Keratinocyte (primary cell): ENCODE measurements at regions not wholly inside any gene's neighbourhood (a gene's known extent, or its start where the extent isn't known, plus 50 kb on each side); places are given as distances from the start of the nearest gene placed in this dataset.

Experiments used
- DNase-seq: peaks from one replicate; pipeline ENCODE4 v3.0.0-alpha.2; 2011; ENCODE audit warnings: low read depth, missing footprints, low spot score
- FAIRE-seq: peaks from 2 replicates; lab custom pipeline; 2011; peaks lifted over from hg19 to GRCh38; lab: Jason Lieb, UNC
- H2AFZ ChIP-seq: 2 replicates; pipeline ENCODE4 v1.6.0; 2012; ENCODE audit warnings: low read length, control low read depth, inconsistent platforms; ENCODE audit not compliant: control insufficient read depth
- H3K27ac ChIP-seq: 2 replicates; pipeline ENCODE4 v1.5.1; 2011; ENCODE audit warnings: low read length; ENCODE audit not compliant: control insufficient read depth, insufficient read depth
- H3K27me3 ChIP-seq: 3 replicates; pipeline ENCODE4 v1.6.0; 2011; ENCODE audit warnings: low read length; ENCODE audit not compliant: control insufficient read depth, insufficient read depth; ENCODE audit errors: extremely low read depth
- H3K36me3 ChIP-seq, 2 experiments: 2 replicates in 1 of 2; 3 replicates in 1 of 2; pipeline ENCODE4 v1.5.1; 2011; ENCODE audit warnings: low read length in 2 of 2, mild to moderate bottlenecking in 1 of 2; ENCODE audit not compliant: control insufficient read depth in 2 of 2, insufficient read depth in 2 of 2; ENCODE audit errors: extremely low read depth in 1 of 2
- H3K4me1 ChIP-seq: 3 replicates; pipeline ENCODE4 v1.5.1; 2011; ENCODE audit warnings: low read length; ENCODE audit not compliant: control insufficient read depth, insufficient read depth; ENCODE audit errors: extremely low read depth
- H3K4me2 ChIP-seq: 3 replicates; pipeline ENCODE4 v1.6.0; 2011; ENCODE audit warnings: low read depth, low read length; ENCODE audit not compliant: control insufficient read depth, insufficient read depth; ENCODE audit errors: extremely low read depth
- H3K4me3 ChIP-seq, 3 experiments: fragments of 200-600 bp in 1 of 3; sonication (generic) in 1 of 3; 2 replicates in 2 of 3; 3 replicates in 1 of 3; pipeline ENCODE4 v1.5.1; 2011 to 2016; ENCODE audit warnings: low read length in 3 of 3, mild to moderate bottlenecking in 3 of 3, control low read depth in 2 of 3, inconsistent platforms in 1 of 3, low read depth in 1 of 3, mixed read lengths in 1 of 3, mixed run types in 1 of 3, moderate library complexity in 1 of 3; ENCODE audit not compliant: control insufficient read depth in 2 of 3, insufficient read depth in 2 of 3; ENCODE audit errors: extremely low read depth in 1 of 3
- H3K79me2 ChIP-seq: 2 replicates; pipeline ENCODE4 v1.6.0; 2012; ENCODE audit warnings: low read length; ENCODE audit not compliant: control insufficient read depth, insufficient read depth
- H3K9ac ChIP-seq: 3 replicates; pipeline ENCODE4 v1.6.0; 2011; ENCODE audit warnings: low read length; ENCODE audit not compliant: control insufficient read depth, insufficient read depth; ENCODE audit errors: extremely low read depth
- H3K9me1 ChIP-seq: 3 replicates; pipeline ENCODE4 v1.6.0; 2011; ENCODE audit warnings: low read length; ENCODE audit not compliant: control insufficient read depth, insufficient read depth; ENCODE audit errors: extremely low read depth
- H3K9me3 ChIP-seq: 2 replicates; pipeline ENCODE4 v1.5.1; 2012; ENCODE audit warnings: low read depth, low read length; ENCODE audit not compliant: control insufficient read depth
- H4K20me1 ChIP-seq: 3 replicates; pipeline ENCODE4 v1.6.0; 2011; ENCODE audit warnings: low read length; ENCODE audit not compliant: control insufficient read depth, insufficient read depth; ENCODE audit errors: extremely low read depth
- EZH2 ChIP-seq: IDR thresholded peaks from one replicate; pipeline ENCODE4 v1.6.1; 2012; ENCODE audit warnings: inconsistent platforms, mild to moderate bottlenecking, low read length, moderate library complexity
- dilution Hi-C: fragments of 300-500 bp; cut with MboI; formaldehyde crosslinking; loops from one replicate; pipeline ENCODE4 v1.7.0; 2020; ENCODE audit warnings: low sequenced_read_pairs; ENCODE audit not compliant: extremely low pct_ligation_motif_present
- TF ChIP-seq, protein P1 (sequence below), 3 experiments: IDR thresholded peaks in 1 of 3; conservative IDR thresholded peaks in 1 of 3; optimal IDR thresholded peaks in 1 of 3; 2 replicates in 2 of 3; 3 replicates in 1 of 3; pipeline versions ENCODE3 to v1.5.1; 2011; ENCODE audit warnings: low read length in 3 of 3, mild to moderate bottlenecking in 3 of 3, moderate library complexity in 2 of 3, control low read depth in 1 of 3, inconsistent platforms in 1 of 3; ENCODE audit not compliant: insufficient read depth in 2 of 3; ENCODE audit errors: extremely low read depth in 1 of 3

- Histone ChIP-seq H3K79me2 (no peaks in the 10 kb centered on the region), H3K4me3 (no peak overlapping the region), H3K4me2 (no peak overlapping the region), H2AFZ (no peak overlapping the region), H3K9me3 (no peaks in the 10 kb centered on the region), H3K36me3 (no peaks in the 10 kb centered on the region), H4K20me1 (no peaks in the 10 kb centered on the region), H3K27ac (no peak overlapping the region), H3K27me3 (no peaks in the 10 kb centered on the region), H3K9ac (no peak overlapping the region), H3K9me1 (no peaks in the 10 kb centered on the region), H3K4me1 (no peaks in the 10 kb centered on the region)
- dilution Hi-C loops, result no loop called here
- DNase-seq (no peak), FAIRE-seq (no peak)
- TF ChIP-seq, protein P1, sequence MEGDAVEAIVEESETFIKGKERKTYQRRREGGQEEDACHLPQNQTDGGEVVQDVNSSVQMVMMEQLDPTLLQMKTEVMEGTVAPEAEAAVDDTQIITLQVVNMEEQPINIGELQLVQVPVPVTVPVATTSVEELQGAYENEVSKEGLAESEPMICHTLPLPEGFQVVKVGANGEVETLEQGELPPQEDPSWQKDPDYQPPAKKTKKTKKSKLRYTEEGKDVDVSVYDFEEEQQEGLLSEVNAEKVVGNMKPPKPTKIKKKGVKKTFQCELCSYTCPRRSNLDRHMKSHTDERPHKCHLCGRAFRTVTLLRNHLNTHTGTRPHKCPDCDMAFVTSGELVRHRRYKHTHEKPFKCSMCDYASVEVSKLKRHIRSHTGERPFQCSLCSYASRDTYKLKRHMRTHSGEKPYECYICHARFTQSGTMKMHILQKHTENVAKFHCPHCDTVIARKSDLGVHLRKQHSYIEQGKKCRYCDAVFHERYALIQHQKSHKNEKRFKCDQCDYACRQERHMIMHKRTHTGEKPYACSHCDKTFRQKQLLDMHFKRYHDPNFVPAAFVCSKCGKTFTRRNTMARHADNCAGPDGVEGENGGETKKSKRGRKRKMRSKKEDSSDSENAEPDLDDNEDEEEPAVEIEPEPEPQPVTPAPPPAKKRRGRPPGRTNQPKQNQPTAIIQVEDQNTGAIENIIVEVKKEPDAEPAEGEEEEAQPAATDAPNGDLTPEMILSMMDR (optimal IDR thresholded peaks at IDR 0.05 in 1 of 3, IDR thresholded peaks at IDR 0.05 in 1 of 3, conservative IDR thresholded peaks at IDR 0.05 in 1 of 3; ENCODE audit: extremely low read depth in 1 of 3, insufficient read depth in 2 of 3, low read length in 3 of 3), result no peak
- no peak for TF ChIP-seq EZH2
Observed at GRCh38 chr18:41499345-41499744, 455.7 kb upstream of the PIK3C3 start.

DNA sequence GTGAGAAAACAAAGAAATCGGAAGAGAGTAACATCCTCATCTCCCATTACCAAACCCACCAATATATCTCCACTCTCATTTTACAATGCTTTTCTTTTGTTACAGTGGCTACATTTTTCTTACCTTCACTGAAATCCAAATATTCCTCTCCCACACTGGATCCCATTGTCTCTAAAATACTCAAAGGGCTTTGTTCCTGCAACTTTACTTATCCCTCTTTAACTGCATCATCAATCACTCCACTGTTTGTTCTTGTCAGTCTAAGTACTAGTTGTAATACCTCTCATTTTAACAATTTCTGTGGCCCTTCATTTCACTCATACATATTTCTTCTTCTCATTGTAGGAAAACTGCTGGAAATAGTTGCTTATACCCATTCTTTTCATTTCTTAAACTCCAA, 464.2 kb upstream of the PIK3C3 start:
- Histone ChIP-seq H3K9me1 (no peaks in the 10 kb centered on the region), H3K27ac (no peak overlapping the region), H3K4me3 (no peak overlapping the region), H3K79me2 (no peaks in the 10 kb centered on the region), H3K9me3 (no peaks in the 10 kb centered on the region), H3K27me3 (no peaks in the 10 kb centered on the region), H3K9ac (no peak overlapping the region), H3K4me2 (no peak overlapping the region), H4K20me1 (no peaks in the 10 kb centered on the region), H3K36me3 (no peaks in the 10 kb centered on the region), H3K4me1 (no peaks in the 10 kb centered on the region), H2AFZ (no peak overlapping the region)
- FAIRE-seq (no peak), DNase-seq (no peak)
- TF ChIP-seq, protein P1 (optimal IDR thresholded peaks at IDR 0.05 in 1 of 3, IDR thresholded peaks at IDR 0.05 in 1 of 3, conservative IDR thresholded peaks at IDR 0.05 in 1 of 3; ENCODE audit: extremely low read depth in 1 of 3, insufficient read depth in 2 of 3, low read length in 3 of 3), result no peak
- TF ChIP-seq EZH2, result no peak
- dilution Hi-C loops, result no loop called here
